ENCODE measurements at regions not wholly inside any gene's neighbourhood (a gene's known extent, or its start where the extent isn't known, plus 50 kb on each side); places are given as distances from the start of the nearest gene placed in this dataset.
"Not testable (repeated sequence)": the region's sequence is repeated elsewhere in the genome, so short reads cannot be mapped to it uniquely, and the experiment has no call there.

DNA sequence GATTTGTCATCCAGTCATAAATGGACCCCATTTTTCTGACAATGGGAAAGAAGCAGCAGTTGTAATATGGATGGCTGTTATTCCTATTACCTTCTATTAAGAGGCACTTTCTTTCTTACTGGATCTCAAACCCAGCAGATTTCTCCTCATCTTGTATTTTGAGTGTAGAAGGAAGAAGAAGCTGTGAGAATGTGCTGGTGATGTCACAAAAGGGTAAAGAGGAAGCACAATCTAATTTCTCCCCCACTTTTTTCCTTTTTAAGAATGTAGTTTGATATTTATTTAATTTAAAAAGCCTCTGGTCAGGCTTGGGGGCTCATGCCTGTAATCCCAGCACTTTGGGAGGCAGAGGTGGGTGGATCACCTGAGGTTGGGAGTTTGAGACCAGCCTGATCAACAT, 100.0 kb upstream of the JARID2 start:
- DNase-seq (no peak), ATAC-seq (no peak)
- Mint-ChIP-seq H3K27me3 (peaks cover 13% of the 10 kb centered on the region), H3K27ac (no peak overlapping the region), H3K4me3 (no peak overlapping the region), H3K9me3 (no peaks in the 10 kb centered on the region), H3K4me1 (no peaks in the 10 kb centered on the region)

DNA sequence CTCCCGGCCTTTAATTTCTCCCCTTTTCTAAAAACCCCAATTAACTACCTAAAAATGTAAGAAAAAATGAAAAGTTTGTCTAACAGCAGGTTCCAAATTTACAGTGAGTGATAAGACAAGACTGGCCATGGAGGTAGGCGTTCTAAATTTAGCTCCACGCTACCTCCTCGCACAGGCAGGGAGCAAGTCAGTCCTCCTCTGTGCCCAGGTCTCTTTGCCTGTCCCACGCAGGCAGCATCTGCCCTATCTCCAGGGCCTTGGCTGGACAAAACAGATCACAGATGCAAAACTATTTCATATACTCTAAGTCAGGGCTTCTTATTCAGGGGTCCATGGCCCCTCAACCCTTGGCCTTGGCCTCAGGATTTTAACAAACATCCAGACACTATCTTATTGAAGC, 98.0 kb upstream of the JARID2 start:
- no peaks in the 10 kb centered on the region for H3K4me1 Mint-ChIP-seq
- peaks cover 11% of the 10 kb centered on the region for H3K27me3 Mint-ChIP-seq
- H3K4me3 Mint-ChIP-seq: no peak overlapping the region
- no peaks in the 10 kb centered on the region for H3K9me3 Mint-ChIP-seq
- H3K27ac Mint-ChIP-seq: no peak overlapping the region
- ATAC-seq (no peak), DNase-seq (no peak)

DNA sequence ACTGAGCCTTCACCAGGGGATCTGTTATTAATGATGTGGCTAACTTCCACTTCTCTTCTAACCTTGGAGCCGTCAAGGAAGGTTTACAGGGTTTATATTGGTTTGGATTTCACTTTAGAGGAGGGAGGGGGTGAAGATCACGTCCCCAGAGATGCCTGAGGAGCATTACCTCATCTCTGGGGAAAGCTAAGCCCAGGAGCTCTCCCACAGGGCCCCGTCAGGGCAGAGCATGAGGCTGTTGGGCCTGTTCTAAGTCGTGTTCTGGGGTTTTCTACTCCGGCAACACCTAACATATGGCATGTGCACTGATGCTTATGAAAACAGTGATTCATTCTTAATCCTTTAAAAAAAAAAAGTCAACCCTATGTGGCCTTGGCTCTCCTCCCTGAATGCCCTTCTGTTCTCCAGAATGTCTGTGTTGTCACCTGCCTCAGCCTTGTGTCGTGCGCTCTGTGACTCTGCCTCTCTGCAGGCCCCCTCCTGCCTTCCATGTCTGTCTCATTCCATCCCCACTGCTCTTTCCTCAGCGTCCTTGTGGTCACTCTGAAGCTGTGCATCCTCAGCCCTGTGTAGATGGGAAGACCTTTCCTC, 97.4 kb upstream of the JARID2 start:
- H3K9me3 Mint-ChIP-seq: no peaks in the 10 kb centered on the region
- ATAC-seq (no peak), DNase-seq (no peak)
- H3K4me3 Mint-ChIP-seq: no peak overlapping the region
- H3K27ac Mint-ChIP-seq: no peak overlapping the region
- H3K4me1 Mint-ChIP-seq: no peaks in the 10 kb centered on the region
- H3K27me3 Mint-ChIP-seq: peaks cover 7% of the 10 kb centered on the region

DNA sequence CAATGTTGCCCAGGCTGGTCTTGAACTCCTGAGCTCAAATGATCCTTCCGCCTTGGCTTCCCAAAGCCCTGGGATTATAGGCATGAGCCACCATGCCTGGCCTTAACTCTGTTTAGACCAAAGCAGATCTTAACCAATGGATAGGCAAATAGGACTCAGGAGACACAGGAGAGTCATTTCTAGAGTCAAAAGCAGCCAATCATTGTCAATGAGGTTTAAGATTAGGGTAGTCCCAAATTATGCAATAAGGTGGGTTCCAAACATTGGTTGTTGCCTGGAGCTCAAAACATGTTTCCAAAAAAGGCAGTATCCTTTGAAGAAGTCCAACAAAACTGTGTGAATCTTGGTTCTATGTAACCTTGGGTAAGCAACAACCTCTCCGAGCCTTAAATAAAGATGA, 95.7 kb upstream of the JARID2 start:
- Mint-ChIP-seq H3K4me3 (no peak overlapping the region), H3K4me1 (no peaks in the 10 kb centered on the region), H3K27ac (no peak overlapping the region), H3K27me3 (peaks cover 7% of the 10 kb centered on the region), H3K9me3 (no peaks in the 10 kb centered on the region)
- ATAC-seq (no peak), DNase-seq (no peak)

DNA sequence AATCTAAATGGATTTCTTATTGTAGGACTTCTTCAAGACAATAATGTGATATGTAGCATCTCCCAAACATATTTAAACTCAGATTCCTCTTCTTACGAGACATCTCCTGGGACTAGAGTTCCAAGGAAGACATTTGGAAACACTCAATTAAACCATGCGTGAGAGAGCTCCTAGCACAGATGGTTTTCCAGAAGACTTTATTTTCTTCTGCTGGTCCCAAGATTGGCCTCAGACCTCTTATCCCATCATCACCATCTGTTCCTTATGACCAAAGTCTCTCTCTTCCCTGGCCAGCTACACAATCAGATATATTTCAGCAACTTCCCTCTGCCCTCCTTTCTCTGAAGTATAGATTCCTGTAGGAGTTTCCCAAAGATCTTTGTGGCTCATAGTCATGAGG, 93.2 kb upstream of the JARID2 start:
- no peak for ATAC-seq
- H3K27ac Mint-ChIP-seq: no peak overlapping the region
- no peaks in the 10 kb centered on the region for H3K4me1 Mint-ChIP-seq
- H3K4me3 Mint-ChIP-seq: no peak overlapping the region
- peaks cover 7% of the 10 kb centered on the region for H3K27me3 Mint-ChIP-seq
- H3K9me3 Mint-ChIP-seq: no peaks in the 10 kb centered on the region
- DNase-seq: no peak

DNA sequence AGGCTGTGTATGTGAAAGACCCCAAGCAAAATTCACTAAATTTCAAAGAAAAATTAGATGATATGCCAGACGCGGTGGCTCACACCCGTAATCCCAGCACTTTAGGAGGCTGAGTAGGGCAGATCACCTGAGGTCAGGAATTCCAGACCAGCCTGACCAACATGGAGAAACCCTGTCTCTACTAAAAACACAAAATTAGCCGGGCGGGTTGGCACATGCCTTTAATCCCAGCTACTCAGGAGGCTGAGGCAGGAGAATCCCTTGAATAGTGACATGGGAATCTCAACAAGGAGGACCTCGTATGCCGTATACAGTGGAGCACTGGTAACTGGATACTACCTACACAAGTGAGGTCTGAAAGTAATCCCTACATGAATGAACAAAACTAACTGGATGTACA, 92.7 kb upstream of the JARID2 start:
- no peak overlapping the region for H3K4me3 Mint-ChIP-seq
- H3K9me3 Mint-ChIP-seq: no peaks in the 10 kb centered on the region
- peaks cover 7% of the 10 kb centered on the region for H3K27me3 Mint-ChIP-seq
- no peaks in the 10 kb centered on the region for H3K4me1 Mint-ChIP-seq
- DNase-seq (no peak), ATAC-seq (no peak)
- no peak overlapping the region for H3K27ac Mint-ChIP-seq

DNA sequence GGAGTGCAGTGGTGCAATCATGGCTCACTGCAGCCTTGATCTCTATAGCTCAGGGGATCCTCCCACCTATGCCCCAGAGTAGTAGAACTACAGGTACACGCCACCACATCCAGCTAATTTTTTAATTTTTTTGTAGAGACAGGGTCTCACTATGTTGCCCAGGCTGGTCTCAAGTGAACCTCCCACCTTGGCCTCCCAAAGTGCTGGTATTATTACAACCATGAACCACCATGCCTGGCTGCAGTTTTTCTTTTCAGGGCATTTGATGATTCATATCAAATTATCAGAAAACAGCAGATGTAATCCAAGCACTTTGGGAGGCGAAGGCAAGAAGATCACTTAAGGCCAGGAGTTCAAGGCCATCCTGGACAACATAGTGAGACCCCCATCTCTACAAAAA, 88.4 kb upstream of the JARID2 start:
- no peaks in the 10 kb centered on the region for H3K27me3 Mint-ChIP-seq
- no peaks in the 10 kb centered on the region for H3K9me3 Mint-ChIP-seq
- H3K4me1 Mint-ChIP-seq: no peaks in the 10 kb centered on the region
- no peak overlapping the region for H3K4me3 Mint-ChIP-seq
- H3K27ac Mint-ChIP-seq: peak overlapping the region in 1 of 2 donors; percentile 74
- DNase-seq: no peak
- ATAC-seq: no peak

DNA sequence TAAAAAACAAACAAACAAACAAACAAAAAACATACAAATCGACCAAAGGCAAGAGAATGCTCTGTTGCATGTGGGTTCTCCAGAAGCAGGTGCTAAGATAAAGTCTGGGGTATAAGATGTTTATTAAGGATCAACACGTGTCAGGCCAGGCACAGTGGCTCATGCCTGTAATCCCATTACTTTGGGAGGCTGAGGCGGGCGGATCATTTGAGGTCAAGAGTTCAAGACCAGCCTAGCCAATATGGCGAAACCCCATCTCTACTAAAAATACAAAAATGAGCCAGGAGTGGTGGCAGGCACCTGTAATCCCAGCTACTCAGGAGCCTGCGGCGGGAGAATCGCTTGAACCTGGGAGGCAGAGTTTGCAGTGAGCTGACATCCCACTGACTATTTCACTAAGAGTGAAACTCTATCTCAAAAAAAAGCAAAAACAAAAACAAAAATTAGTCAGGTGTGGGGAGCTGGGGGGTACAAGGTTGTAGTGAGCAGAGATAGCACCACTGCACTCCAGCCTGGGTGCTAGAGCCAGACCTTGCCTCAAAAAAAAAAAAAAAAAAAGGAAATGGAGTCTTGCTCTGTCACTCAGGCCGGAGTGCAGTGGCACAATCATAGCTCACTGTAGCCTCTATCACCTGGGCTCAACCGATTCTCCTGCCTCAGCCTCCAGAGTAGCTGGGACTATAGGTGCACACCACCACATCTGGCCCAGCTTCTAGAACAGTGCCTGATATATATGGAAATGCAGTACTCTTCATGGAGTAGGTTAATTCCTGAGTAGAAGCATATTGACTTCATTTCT, 86.8 kb upstream of the JARID2 start:
- H3K4me3 Mint-ChIP-seq: no peak overlapping the region
- no peaks in the 10 kb centered on the region for H3K4me1 Mint-ChIP-seq
- H3K27me3 Mint-ChIP-seq: no peaks in the 10 kb centered on the region
- DNase-seq (no peak), ATAC-seq (no peak)
- H3K27ac Mint-ChIP-seq: no peak overlapping the region
- no peaks in the 10 kb centered on the region for H3K9me3 Mint-ChIP-seq

DNA sequence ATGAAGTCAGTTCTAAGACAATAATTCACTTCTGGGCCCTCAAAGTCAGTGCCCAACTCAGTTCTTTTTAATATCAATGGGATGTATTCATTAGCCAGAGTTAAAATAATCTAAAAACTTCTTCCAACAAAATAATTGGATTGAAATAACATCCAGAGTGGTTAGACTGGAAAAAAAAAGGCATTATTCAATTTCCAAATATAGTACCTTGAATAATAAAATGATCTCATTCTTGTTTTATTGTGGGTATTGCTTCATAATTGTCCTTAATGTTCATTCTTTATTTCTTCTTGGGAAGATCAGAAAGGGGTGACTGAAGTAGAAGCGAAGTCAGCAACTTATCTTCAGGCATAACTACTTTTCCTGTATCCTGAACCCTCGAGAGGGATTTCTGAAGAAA, 85.1 kb upstream of the JARID2 start:
- DNase-seq (no peak), ATAC-seq (no peak)
- no peaks in the 10 kb centered on the region for H3K4me1 Mint-ChIP-seq

DNA sequence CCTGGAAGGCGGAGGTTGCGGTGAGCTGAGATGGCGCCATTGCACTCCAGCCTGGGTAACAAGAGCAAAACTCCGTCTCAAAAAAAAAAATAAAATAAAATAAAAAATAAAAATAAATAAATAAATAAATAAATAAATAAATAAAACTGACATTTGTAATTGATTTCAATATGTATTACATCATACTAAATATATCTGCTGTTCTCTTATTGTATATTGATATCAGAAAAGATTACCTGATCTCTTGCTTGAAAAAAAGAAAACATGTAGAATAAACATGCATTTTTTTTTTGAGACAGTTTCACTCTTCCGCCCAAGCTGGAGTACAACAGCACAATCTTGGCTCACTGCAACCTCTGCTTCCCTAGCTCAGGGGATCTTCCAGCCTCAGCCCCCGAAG, 81.0 kb upstream of the JARID2 start:
- not testable (repeated sequence) for ATAC-seq, H3K27ac Mint-ChIP-seq, H3K27me3 Mint-ChIP-seq, DNase-seq, H3K4me3 Mint-ChIP-seq, H3K4me1 Mint-ChIP-seq, H3K9me3 Mint-ChIP-seq

More for the DNA sequence above, 85.1 kb upstream of the JARID2 start:
- Mint-ChIP-seq H3K9me3 (no peaks in the 10 kb centered on the region), H3K4me3 (no peak overlapping the region), H3K27me3 (no peaks in the 10 kb centered on the region), H3K27ac (no peak overlapping the region)

DNA sequence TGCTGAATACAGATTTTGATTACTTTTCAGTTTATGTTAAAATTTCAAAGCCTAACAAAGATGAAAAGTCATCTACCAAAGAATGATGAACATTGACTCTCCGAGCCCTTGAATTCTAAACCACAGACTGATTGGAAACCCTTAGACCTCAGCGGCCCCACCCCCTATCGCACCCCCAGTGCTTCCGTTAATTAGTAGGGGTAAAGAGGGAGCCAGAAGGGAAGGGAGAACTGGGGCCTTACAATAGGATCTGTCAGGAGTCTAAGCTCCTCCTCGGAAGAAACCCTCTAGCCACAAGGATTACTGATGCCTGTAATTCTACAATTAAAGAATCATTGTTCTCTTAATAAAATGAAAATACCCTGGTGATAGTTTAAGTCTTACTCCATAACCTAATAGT, 79.7 kb upstream of the JARID2 start:
- Mint-ChIP-seq H3K27me3 (no peaks in the 10 kb centered on the region), H3K4me3 (no peak overlapping the region)
- ATAC-seq: no peak

DNA sequence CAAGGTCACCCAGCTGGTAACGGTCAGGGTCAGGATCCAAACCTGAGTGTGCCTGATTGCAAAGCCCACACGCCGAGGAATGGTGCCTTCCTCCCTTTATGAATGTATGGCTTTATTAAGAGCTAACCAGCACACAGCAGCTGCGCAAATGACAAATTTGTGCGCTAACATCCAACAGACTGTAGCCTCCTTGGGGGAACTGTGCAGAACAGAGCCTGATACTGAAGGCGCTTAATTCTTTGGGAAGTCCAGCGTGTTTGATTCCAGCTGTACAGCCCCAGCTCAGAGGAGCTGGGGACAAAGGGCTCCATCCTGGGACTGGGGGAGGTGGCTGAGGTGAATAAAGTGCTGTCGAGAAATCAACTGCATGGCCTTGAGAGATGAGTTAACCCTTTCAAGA, 75.7 kb upstream of the JARID2 start:
- DNase-seq (no peak), ATAC-seq (no peak)
- no peak overlapping the region for H3K27ac Mint-ChIP-seq
- H3K4me1 Mint-ChIP-seq: no peaks in the 10 kb centered on the region
- H3K4me3 Mint-ChIP-seq: no peak overlapping the region
- no peaks in the 10 kb centered on the region for H3K9me3 Mint-ChIP-seq
- no peaks in the 10 kb centered on the region for H3K27me3 Mint-ChIP-seq

More for the DNA sequence above, 79.7 kb upstream of the JARID2 start:
- no peak for DNase-seq
- H3K9me3 Mint-ChIP-seq: no peaks in the 10 kb centered on the region
- no peak overlapping the region for H3K27ac Mint-ChIP-seq
- no peaks in the 10 kb centered on the region for H3K4me1 Mint-ChIP-seq

DNA sequence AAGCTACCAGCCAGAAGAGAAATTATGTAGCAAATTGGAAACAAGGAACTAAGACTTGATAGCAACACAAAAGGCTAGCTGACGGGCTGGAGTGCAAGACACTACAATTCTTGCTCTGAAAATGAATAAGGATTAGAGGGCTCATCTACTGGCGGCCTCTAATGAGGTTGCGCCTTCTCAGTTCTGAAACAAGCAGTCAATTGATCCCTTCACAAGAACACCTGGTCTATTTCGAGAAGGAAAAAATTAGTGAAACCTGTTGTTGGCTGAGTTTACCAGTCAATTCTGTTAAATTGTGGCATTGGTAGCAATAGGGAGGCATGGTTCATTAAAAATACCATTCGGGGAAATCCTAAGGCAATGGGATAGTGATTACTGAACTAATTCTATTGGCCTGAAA, 74.8 kb upstream of the JARID2 start:
- H3K4me1 Mint-ChIP-seq: no peaks in the 10 kb centered on the region
- H3K27ac Mint-ChIP-seq: no peak overlapping the region
- H3K27me3 Mint-ChIP-seq: no peaks in the 10 kb centered on the region
- H3K9me3 Mint-ChIP-seq: no peaks in the 10 kb centered on the region
- ATAC-seq (no peak), DNase-seq (no peak)
- no peak overlapping the region for H3K4me3 Mint-ChIP-seq

DNA sequence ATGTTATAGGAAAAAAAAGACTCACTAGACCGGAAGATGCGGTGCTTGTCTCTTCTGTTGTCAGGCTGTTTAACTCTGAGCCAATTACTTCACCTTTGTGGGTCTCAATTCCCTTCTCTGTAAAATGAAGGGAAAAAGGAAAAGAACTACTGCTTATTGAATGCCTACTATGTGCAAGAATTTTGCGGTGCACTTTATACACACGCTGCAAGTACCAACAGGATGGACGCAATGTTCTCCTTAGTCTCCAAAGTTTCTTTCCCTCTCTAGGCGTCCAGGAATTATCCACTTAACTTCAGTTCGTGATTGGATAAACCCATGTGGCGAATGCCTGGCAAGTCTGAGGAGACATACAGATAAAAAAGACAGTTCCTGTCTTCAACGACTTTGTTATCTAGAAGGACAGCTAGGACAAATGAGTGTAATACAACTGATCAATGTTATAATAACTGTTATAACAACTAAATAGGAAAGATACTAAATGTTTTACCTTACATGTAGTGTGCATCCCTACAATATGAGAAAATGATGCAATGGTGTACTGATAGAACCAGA, 69.0 kb upstream of the JARID2 start:
- no peaks in the 10 kb centered on the region for H3K9me3 Mint-ChIP-seq
- no peak overlapping the region for H3K27ac Mint-ChIP-seq
- H3K27me3 Mint-ChIP-seq: no peaks in the 10 kb centered on the region
- DNase-seq: no peak
- no peak for ATAC-seq
- H3K4me1 Mint-ChIP-seq: no peaks in the 10 kb centered on the region
- H3K4me3 Mint-ChIP-seq: no peak overlapping the region

DNA sequence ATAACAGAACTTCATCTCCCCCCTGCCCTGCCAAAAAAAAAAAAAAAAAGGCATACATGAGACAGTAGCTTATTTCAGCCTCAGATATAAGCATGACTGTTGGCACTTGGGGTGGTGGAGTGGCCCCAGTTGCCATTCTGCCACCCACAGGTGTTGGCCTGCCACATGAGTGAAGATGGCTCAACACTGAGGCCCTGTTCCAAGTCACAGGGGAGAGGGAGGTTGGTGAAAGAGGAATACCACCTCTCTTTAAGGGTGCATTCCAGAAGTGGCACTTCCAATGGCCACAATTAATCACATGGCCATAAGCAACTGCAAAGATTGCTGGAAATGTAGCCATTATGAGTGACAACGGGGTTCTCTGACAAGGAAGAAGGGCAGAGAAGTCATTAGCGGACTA, 61.9 kb upstream of the JARID2 start:
- H3K27me3 Mint-ChIP-seq: no peaks in the 10 kb centered on the region
- DNase-seq: peak; percentile 23 to 43
- peak overlapping the region; percentile 55 to 90 for H3K27ac Mint-ChIP-seq
- ATAC-seq: peak; percentile 63
- peaks cover 30% of the 10 kb centered on the region for H3K4me1 Mint-ChIP-seq
- peak overlapping the region; percentile 13 to 52 for H3K4me3 Mint-ChIP-seq
- no peaks in the 10 kb centered on the region for H3K9me3 Mint-ChIP-seq

DNA sequence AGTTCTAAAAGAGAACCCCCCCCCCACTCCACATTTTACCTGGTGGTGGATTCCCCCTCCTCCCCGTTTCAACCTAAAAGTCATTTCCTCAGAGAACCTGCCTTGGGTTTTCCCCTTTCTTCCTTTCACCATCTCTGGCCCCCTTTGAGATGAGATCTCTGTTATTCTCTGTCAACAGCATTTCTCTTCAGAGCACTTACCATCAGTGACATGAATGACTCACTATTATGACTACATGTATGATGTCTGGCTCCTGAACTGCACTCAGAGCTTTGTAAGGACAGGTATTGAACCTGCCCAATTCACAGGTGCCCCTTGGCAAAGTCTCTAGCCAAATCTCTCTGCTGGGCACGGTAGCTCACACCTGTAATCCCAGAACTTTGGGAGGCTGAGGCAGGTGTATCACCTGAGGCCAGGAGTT, 61.4 kb upstream of the JARID2 start:
- Mint-ChIP-seq H3K4me3 (peak overlapping the region; percentile 13 to 61), H3K27me3 (no peaks in the 10 kb centered on the region), H3K9me3 (no peaks in the 10 kb centered on the region), H3K27ac (peak overlapping the region; percentile 55 to 89), H3K4me1 (peaks cover 30% of the 10 kb centered on the region)
- peak; percentile 100 for ATAC-seq
- peak; percentile 23 to 49 for DNase-seq

Data from stimulated activated naive CD8-positive, alpha-beta T cell treated with anti-CD3 and anti-CD28 coated beads, Interleukin-15, amount 100 ng/mL, for 72 hours (primary cell).